HL-60/S4 treated with retinoic acid at 250 ng/mL for 4 days and 3 days (cell line): ENCODE measurements at regions not wholly inside any gene's neighbourhood (a gene's known extent, or its start where the extent isn't known, plus 50 kb on each side); places are given as distances from the start of the nearest gene placed in this dataset.
"Not testable (repeated sequence)": the region's sequence is repeated elsewhere in the genome, so short reads cannot be mapped to it uniquely, and the experiment has no call there.

Experiments used
- in situ Hi-C: fragments of 300-500 bp; cut with MboI; formaldehyde crosslinking; loops from 2 replicates; pipeline ENCODE4 v1.7.0; 2022; ENCODE audit warnings: low sequenced_read_pairs

DNA sequence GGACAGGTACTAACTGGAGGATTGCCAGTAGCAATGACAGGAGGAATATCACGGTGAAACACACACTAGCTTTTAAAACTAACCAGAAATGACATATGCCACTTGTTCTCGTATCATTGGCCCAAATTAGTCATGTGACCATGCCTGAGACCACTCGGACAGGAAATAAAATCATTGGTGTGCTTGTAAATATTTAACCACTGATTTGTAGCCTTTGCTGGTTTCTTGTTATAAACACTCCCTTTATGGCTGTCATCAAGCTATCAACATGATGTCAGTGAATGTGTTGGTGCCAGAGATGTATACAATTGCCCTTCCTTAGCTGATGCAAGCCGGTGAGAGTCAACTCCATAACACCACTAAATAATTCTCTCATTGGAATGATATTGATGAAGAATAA lies 123.7 kb upstream of the ANKH start:
- in situ Hi-C loops: no loop called here

DNA sequence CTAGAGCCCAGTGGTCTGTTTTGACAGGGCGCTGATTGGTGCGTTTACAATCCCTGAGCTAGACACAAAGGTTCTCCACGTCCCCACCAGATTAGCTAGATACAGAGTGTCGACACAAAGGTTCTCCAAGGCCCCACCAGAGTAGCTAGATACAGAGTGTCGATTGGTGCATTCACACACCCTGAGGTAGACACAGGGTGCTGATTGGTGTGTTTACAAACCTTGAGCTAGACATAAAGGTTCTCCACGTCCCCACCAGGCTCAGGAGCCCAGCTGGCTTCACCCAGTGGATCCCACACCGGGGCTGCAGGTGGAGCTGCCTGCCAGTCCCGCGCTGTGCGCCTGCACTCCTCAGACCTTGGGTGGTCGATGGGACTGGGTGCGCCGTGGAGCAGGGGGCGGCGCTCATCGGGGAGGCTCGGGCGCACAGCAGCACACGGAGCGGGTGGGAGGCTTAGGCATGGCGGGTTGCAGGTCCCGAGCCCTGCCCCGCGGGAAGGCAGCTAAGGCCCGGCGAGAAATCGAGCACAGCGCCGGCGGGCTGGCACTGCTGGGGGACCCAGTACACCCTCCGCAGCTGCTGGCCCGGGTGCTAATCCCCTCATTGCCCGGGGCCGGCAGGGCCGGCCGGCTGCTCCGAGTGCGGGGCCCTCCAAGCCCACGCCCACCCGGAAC lies 122.0 kb upstream of the ANKH start:
- in situ Hi-C loops: not testable (repeated sequence)

DNA sequence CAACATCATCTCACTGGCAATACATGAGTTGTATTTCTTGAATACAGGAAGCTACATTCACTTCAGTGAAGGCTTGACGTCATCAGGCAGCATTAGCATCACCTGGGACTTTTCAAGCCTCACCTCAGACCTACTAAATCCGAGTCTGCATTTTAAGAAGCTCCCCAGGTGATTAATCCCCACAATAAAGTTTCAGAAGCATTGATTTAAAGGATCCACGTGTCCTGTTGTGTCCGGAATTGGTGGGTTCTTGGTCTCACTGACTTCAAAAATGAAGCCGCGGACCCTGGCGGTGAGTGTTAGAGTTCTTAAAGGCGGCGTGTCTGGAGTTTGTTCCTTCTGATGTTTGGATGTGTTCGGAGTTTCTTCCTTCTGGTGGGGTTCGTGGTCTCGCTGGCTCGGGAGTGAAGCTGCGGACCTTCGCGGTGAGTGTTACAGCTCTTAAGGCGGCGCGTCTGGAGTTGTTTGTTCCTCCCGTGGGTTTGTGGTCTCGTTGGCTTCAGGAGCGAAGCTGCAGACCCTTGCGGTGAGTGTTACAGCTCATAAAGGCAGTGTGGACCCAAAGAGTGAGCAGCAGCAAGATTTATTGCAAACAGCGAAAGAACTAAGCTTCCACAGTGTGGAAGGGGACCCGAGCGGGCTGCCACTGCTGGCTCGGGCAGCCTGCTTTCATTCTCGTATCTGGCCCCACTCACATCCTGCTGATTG lies 121.3 kb upstream of the ANKH start:
- in situ Hi-C loops: not testable (repeated sequence)

DNA sequence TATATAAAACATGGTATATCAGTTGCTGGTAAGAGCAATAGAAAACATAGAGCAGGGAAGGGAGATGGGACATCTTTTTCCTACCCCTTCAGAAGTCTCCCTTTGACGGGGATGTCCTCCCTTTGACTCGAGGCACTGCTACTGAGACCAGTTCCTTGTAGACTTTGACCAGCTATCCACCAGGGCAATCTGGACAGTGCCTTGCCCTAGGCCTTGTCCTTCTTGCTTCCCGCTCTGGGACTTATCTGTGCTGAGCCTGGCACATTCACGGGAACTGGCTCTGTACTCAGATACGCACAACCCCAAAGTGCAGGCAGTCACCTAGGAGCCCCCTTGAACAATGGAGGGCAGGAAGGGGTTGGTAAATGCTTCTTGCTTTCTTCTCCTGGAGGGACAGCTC lies 116.6 kb upstream of the ANKH start:
- in situ Hi-C loops: no loop called here

DNA sequence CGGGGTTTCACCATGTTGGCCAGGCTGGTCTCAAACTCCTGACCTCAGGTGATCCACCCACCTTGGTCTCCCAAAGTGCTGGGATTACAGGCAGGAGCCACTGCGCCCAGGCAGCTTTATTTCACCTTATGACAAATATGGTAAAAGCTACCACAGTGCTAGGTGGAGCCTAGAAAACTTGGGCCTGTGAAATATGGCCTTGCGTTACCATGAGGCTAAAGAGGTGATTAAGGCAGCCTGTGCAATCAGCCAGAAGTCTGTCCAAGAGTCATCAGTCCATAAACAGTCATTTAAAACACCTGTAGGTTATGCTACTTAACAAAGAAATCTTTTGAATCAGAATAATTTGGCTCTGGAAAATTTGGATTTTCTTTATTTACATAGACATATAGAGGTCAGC lies 114.8 kb upstream of the ANKH start:
- in situ Hi-C loops: no loop called here

GRCh38 chr5:14983666-14984441 lies 112.3 kb upstream of the ANKH start:
- in situ Hi-C loops: no loop called here

- in situ Hi-C loops: no loop called here
Observed at GRCh38 chr5:14980698-14981097, 109.1 kb upstream of the ANKH start.

GRCh38 chr5:14977058-14977685 lies 105.6 kb upstream of the ANKH start:
- in situ Hi-C loops: no loop called here

- in situ Hi-C loops: no loop called here
Observed at GRCh38 chr5:14976486-14976885, 104.9 kb upstream of the ANKH start.

DNA sequence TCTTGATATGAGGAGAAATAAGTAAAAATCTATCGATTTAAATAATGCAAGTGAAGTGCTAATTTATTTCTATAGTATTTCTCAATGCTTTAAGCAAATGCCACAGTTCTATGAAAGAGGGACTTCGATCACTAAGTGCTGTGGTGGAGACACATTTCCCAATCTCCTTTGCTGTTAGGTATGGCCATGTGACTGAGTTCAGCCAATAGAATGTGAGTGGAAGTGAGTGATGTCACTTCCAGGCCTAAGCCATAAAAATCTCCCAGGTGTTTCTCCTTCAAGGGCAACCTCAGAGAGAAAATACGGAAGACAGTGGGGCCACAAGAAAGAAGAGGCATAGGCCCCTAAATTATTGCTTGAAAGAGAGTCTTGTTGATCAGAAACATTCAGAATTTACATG lies 100.3 kb upstream of the ANKH start:
- in situ Hi-C loops: no loop called here

- in situ Hi-C loops: no loop called here
Observed at GRCh38 chr5:14968796-14969195, 97.2 kb upstream of the ANKH start.

- in situ Hi-C loops: no loop called here
Observed at GRCh38 chr5:14967166-14967565, 95.6 kb upstream of the ANKH start.

GRCh38 chr5:14965815-14966214 lies 94.2 kb upstream of the ANKH start:
- in situ Hi-C loops: no loop called here

DNA sequence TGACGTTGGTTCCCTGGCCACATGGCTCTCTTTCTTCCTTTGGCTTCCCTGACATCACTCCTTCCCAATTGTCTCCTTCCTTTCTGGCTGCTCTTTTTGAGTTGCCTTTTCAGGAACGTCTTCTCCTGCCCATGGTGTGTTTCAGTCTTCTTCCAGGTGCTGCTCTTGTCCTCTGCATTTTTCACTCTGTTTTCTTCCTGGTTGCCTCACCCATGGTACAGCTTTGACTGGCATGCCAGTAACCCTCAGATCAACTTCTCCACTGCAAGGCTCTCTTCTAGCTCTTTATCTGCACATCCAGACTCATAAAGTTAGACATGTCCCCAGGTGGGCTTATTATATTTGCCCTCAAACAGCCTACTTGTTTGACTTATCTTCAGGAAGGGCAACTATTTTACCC lies 91.0 kb upstream of the ANKH start:
- in situ Hi-C loops: no loop called here

- in situ Hi-C loops: no loop called here
Observed at GRCh38 chr5:14960120-14960462, 88.5 kb upstream of the ANKH start.

DNA sequence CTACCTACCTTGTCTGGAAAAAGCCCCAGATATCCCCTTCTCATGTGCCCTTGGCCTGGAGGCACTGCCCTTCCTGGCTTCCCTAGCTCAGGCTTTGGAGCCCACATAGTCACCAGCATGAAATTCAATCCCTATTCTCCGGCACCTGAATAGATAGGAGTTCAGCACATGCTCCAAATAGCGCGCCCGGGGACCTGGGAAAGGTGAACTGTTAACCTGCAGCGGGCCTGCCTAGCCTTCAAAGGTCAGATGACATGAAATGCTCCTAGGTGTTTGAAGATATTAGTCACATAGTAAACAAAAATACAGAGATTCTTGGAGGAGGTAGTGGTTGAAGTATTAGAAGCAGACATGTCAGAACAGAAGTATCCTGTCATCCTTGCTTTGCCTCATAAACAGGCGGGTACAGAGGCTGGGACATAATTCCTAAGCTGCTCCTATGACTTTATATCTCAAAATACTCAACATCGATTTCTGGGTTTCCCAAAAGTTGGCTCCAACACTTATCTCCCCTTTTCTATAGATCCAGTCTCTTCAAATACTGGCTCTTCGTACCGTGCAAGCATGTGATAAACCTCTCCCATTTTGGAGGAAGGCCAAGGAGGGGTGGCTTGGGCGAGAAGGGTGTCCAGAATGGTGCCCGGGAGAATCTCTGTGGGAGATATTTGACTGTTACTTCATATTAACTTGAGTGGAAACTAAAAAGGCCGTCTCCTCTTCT lies 88.0 kb upstream of the ANKH start:
- in situ Hi-C loops: no loop called here

DNA sequence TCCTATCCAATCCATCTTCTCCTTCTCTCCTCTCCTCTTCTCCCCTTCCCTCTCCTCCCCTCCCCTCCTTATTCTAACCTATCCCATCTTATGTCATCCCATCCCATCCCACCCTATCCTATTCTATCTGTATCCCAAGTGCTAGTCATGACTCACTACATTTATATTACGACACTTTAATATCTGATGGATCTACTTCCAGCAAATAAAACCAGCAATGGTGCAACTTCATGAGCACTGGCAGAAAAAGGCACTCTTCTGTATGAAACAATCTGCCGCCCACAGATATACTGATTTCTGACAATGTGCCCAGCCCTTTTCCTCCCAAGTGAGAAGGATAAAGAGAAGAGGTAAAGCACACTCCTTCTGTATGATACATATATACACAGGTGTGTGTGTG lies 86.6 kb upstream of the ANKH start:
- in situ Hi-C loops: no loop called here

DNA sequence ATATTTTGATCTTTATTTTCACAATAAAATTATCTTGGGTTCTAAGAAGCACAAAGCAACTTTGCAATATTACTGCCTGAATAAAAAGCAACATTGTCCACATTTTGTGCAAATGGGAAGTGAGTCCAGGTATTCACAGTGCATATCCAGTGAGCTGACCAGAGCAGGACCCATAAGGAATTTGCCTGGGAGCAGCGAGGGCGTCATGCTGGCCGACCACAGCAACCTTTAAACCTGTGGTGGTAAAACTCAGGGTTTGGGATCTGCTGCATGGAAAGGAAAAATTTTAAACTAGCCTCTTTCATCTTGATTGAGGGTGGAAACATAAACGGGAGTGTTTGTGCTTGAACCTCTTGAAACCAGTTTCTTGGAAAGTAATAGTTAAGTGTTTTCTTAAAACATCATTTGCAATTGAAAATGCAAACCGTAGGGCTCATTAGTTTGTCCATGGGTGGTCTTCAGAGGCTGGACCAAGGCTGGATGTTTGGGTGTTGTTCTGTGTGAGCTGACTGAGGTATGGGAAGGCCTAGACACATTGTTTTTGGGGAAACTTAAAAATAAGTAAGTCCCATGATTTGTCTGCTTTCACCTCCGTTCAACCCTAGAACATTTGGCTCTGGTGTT lies 85.0 kb upstream of the ANKH start:
- in situ Hi-C loops: no loop called here

DNA sequence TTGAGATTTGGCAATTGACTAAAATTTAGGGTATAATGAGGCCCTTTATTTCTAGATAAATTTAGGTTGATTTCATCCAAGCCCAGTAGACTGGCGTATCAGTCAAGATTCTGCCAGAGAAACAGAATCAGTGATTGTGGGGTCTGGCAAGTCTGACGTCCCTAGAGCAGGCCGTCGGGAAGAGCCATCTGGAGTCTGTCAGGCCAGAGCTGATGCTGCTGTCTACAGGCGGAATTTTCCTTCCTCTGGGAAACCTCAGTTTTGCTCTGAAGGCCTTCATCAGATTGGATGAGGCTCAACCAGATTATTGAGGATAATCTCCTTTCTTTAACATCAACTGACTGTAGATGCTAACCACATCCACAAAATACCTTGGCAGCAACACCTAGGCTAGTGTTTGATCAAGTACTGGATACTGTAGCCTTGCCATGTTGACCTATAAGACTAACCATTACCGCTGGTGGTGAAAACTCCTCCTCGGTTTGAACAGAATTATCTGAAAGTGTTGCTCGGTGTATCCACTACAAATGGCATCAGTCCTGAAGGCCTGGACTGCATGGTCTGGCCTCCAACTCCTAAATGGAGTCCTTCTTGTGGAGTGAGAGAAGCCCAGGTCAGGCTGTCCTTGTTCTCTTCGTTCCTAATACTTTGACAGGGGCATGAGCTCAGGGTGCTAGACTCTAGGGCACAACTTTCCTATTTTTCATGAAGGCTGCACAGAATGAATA lies 83.2 kb upstream of the ANKH start:
- in situ Hi-C loops: no loop called here

DNA sequence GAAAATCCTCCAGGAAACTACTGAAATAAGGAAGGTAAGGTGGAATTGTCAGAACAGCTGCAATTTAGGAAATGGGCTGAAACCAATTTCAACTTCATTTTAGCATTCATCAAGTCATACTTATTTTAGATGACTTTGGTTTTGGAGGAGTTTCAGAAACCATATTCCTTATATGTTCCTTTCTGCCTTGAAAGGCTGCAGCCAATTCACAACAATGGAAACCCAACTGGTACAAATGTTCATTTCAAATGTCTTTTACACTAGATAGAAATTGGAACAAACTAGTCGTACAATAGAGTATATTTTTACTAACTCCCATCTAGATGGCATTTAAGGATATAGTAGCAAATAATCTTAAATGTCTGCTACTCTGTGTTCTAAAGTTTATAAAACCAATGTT lies 82.6 kb upstream of the ANKH start:
- in situ Hi-C loops: no loop called here
